SK-N-MC (cell line): ENCODE measurements at regions not wholly inside any gene's neighbourhood (a gene's known extent, or its start where the extent isn't known, plus 50 kb on each side); places are given as distances from the start of the nearest gene placed in this dataset.

ENCODE experiments used
- DNase-seq: peaks from one replicate; pipeline ENCODE4 v3.0.0-alpha.2; 2011; ENCODE audit warnings: low read depth, low spot score
- H3K27ac ChIP-seq: fragments of 200-600 bp; sonication (generic); 2 replicates; pipeline ENCODE4 v1.5.1; 2016; ENCODE audit warnings: mixed run types
- H3K36me3 ChIP-seq: fragments of 200-600 bp; sonication (generic); 2 replicates; pipeline ENCODE4 v1.6.1; 2017; ENCODE audit warnings: antibody characterized with exemption, low read length, mixed read lengths; ENCODE audit not compliant: insufficient read depth
- H3K4me3 ChIP-seq: fragments of 200-600 bp; sonication (generic); 2 replicates; pipeline ENCODE4 v1.5.1; 2016
- H3K9ac ChIP-seq: fragments of 200-600 bp; sonication (generic); 2 replicates; pipeline ENCODE4 v1.8.0; 2017; ENCODE audit warnings: mixed run types, mixed read lengths; ENCODE audit not compliant: insufficient read length
- H3K9me3 ChIP-seq: fragments of 200-600 bp; sonication (generic); 2 replicates; pipeline ENCODE4 v1.6.1; 2017; ENCODE audit warnings: low read depth, mild to moderate bottlenecking, antibody characterized with exemption, low read length, moderate library complexity, mixed read lengths
- EZH2 ChIP-seq: fragments of 200-600 bp; sonication (generic); IDR thresholded peaks from one replicate; pipeline ENCODE4 v1.6.1; 2017; ENCODE audit warnings: antibody characterized with exemption
- FOXP2 ChIP-seq: optimal IDR thresholded peaks from 2 replicates; pipeline ENCODE3; 2011; ENCODE audit warnings: mild to moderate bottlenecking, moderate library complexity; ENCODE audit not compliant: insufficient read depth; ENCODE audit errors: extremely low read length, control extremely low read depth
- POLR2AphosphoS5 ChIP-seq: IDR thresholded peaks from 2 replicates; pipeline ENCODE4 v1.6.1; 2012; ENCODE audit warnings: mild to moderate bottlenecking, low read depth, low read length, borderline replicate concordance

GRCh38 chr10:43965918-43966570 lies 317.4 kb upstream of the ZNF32 start:
- Histone ChIP-seq H3K9me3 (no peaks in the 10 kb centered on the region), H3K4me3 (no peak overlapping the region), H3K9ac (no peak overlapping the region), H3K27ac (no peak overlapping the region), H3K36me3 (no peaks in the 10 kb centered on the region)
- no peak for DNase-seq
- TF ChIP-seq EZH2 (no peak), FOXP2 (no peak), POLR2AphosphoS5 (no peak)

GRCh38 chr10:43965033-43965917 lies 316.6 kb upstream of the ZNF32 start:
- Histone ChIP-seq H3K27ac (no peak overlapping the region), H3K9me3 (no peaks in the 10 kb centered on the region), H3K9ac (no peak overlapping the region), H3K36me3 (no peaks in the 10 kb centered on the region), H3K4me3 (no peak overlapping the region)
- TF ChIP-seq EZH2 (no peak), POLR2AphosphoS5 (no peak), FOXP2 (no peak)
- no peak for DNase-seq

- H3K27ac ChIP-seq, result no peak overlapping the region
- no peaks in the 10 kb centered on the region for H3K9me3 ChIP-seq
- TF ChIP-seq FOXP2 (no peak), POLR2AphosphoS5 (no peak), EZH2 (no peak)
- H3K36me3 ChIP-seq, result no peaks in the 10 kb centered on the region
- H3K4me3 ChIP-seq, result no peak overlapping the region
- DNase-seq, result no peak
- no peak overlapping the region for H3K9ac ChIP-seq
These were observed 315.8 kb upstream of the ZNF32 start for GRCh38 chr10:43964486-43964885.

- H3K4me3 ChIP-seq, result no peak overlapping the region
- no peak overlapping the region for H3K27ac ChIP-seq
- H3K9me3 ChIP-seq, result no peaks in the 10 kb centered on the region
- DNase-seq, result no peak
- H3K9ac ChIP-seq, result no peak overlapping the region
- no peaks in the 10 kb centered on the region for H3K36me3 ChIP-seq
- TF ChIP-seq EZH2 (no peak), POLR2AphosphoS5 (no peak), FOXP2 (no peak)
These were observed 315.2 kb upstream of the ZNF32 start for GRCh38 chr10:43963793-43964425.

GRCh38 chr10:43963379-43963778 lies 314.7 kb upstream of the ZNF32 start:
- no peak for DNase-seq
- TF ChIP-seq FOXP2, result no peak
- no peak for TF ChIP-seq POLR2AphosphoS5
- no peak for TF ChIP-seq EZH2
- Histone ChIP-seq H3K27ac (no peak overlapping the region), H3K9me3 (no peaks in the 10 kb centered on the region), H3K36me3 (no peaks in the 10 kb centered on the region), H3K4me3 (no peak overlapping the region), H3K9ac (no peak overlapping the region)

- DNase-seq, result no peak
- Histone ChIP-seq H3K9ac (no peak overlapping the region), H3K36me3 (no peaks in the 10 kb centered on the region), H3K4me3 (no peak overlapping the region), H3K9me3 (no peaks in the 10 kb centered on the region), H3K27ac (no peak overlapping the region)
- TF ChIP-seq POLR2AphosphoS5, result no peak
- TF ChIP-seq EZH2, result no peak
- no peak for TF ChIP-seq FOXP2
These were observed 313.9 kb upstream of the ZNF32 start for GRCh38 chr10:43962346-43963191.

- no peaks in the 10 kb centered on the region for H3K36me3 ChIP-seq
- no peak overlapping the region for H3K9ac ChIP-seq
- no peak for TF ChIP-seq EZH2
- no peak for TF ChIP-seq POLR2AphosphoS5
- no peak for TF ChIP-seq FOXP2
- DNase-seq, result no peak
- H3K27ac ChIP-seq, result no peak overlapping the region
- H3K9me3 ChIP-seq, result no peaks in the 10 kb centered on the region
- no peak overlapping the region for H3K4me3 ChIP-seq
These were observed 313.1 kb upstream of the ZNF32 start for GRCh38 chr10:43961523-43962345.
